Retina (tissue), 1 donor: ENCODE measurements at regions not wholly inside any gene's neighbourhood (a gene's known extent, or its start where the extent isn't known, plus 50 kb on each side); places are given as distances from the start of the nearest gene placed in this dataset.
"Not testable (repeated sequence)": the region's sequence is repeated elsewhere in the genome, so short reads cannot be mapped to it uniquely, and the experiment has no call there.

Experiments used
- DNase-seq: peaks from one replicate; pipeline ENCODE4 v3.0.0-alpha.2; 2016

DNA sequence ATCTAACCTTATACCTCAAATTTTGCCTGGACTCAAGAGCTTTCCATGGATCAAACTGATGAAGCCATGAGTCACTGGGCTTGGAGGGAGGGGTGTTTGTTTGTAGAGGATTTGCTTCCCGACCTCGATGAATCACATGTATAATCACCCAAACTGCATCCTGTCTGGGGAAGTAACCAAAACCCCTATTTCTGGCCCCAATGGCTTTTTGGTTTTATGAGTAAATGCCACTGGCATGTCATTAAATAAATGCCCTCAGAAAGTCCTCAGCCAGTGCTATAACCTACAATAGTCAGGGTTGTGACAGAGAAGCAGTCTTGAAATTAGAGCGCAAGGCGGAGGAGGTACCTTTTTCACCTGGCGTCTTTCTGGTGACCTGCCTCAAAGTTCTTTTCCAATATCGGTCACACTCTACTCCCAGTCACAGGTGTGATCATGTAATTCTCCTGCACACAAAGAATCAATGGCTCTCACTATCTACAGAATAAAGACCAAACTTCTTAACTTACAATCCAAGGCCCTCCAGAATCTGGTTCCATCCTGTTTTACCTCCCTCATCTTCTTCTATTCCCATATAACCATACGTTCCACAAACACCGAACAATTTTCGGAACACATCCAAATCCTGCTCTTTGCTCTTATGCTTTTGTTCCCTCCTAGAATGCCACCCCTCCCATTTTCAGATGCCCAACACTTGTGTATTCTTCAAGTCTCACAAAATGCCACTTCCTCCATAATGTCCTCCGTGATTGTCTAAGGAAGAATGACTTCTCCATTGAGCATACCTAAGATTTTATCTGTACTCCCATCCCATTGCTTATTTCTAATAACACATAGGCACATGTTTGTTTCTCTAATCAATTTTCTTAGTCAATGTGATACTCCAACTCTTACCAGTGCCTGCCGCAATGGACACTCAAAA, 81.3 kb upstream of the BLID start:
- no peak for DNase-seq

DNA sequence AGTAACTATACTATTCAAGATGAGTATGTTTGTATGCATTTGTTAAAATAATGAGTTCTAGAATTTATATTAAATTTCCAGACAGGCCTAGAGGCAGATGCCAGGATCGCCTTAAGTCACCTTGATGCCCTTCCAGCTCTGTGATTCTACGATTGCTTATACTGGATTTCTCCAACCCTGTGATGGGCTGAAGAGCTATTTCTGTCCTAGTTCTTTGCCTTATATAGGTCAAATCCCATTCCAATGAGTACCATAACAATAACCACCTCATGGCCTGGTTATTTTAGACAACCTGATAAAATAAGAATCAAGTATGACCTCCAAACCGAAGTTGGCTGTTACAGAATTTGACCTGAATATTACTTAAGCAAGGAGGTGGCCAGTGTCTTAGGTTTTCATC, 79.8 kb upstream of the BLID start:
- DNase-seq = no peak

DNA sequence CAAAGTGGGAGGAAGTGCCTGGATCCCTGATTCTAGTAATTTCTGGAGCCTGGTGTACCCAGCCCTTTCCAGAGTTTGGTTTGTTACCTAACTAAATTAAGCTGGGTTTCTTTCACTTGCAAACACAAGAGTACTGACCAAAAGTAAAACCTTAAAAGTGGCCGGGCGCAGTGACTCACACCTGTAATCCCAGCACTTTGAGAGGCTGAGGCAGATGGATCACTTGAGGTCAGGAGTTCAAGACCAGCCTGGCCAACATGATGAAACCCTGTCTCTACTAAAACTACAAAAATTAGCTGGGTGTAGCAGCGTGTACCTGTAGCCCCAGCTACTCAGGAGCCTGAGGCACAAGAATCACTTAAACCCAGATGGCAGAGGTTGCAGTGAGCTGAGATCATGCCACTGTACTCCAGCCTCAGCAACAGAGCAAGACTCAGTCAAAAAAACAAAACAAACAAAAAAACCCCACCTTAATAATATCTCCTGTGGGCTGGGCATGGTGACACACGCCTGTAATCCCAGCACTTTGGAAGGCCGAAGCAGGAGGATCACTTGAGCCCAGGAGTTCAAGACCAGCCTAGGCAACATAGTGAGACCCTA, 78.0 kb upstream of the BLID start:
- DNase-seq = not testable (repeated sequence)

DNA sequence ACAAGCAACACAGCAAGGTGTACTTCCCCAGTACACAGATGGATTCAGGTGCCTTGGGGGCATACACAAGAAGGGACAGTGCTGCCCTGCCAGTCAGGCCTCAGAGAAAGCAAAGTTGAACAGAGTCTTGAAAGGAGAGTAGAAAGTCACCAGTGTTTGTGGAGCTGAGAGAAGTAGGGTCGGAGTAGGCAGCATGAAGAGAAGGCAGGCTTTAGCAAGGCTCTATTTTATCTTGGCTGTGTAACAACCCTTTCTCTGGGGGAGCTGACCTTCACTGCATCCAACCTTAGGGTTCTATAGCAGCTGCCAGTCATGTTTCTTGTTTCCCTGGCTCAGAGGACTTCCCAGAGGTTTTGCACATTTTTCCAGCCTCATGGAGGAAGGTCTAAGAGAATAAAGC, 77.4 kb upstream of the BLID start:
- no peak for DNase-seq

DNA sequence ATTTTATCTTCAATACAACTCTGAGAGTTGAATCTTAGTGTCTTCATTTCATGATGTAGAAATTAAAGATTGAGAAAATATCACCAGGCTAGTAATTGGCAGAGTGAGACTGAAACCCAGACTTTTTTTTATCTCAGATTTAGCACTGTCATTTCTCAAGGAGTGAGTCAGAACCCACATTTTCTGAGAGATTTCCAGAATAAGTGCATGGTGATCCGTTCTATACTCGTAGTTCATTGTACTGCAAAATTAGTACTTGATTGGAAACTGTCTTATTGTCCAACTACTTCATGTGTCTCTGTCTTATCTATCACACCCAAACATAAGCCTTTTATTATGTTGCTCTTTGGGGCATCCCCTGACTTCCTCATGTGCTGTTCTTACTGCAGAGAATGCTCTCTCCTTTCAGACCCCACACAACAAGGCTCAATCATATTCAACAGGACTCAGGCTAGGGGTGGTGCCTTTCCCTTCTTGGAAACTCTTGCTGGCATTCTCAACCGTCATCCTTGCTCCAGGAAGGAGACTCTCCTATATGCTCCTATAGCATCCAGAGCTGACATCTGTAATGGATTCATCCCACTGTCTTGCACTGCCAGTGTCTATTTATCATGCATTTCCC, 76.7 kb upstream of the BLID start:
- no peak for DNase-seq

DNA sequence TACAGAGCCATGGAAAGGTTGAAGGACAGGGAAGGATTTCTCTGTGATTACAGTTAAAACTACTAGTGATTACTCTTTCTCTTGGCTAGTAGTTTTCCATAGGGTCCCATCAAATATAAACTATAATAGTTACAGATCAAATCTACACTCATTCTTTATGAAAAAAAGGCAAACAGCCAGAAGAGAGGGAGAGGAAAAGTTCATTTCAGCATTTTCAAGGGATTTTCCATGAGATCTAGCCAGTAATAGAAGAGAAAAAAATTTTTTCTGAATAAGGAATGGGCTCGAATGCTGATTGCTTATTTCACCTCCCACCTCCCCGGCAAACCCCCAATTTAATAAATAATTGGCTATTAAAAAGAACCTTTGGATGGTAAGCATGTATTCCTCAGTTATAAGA, 74.8 kb upstream of the BLID start:
- DNase-seq = no peak

DNA sequence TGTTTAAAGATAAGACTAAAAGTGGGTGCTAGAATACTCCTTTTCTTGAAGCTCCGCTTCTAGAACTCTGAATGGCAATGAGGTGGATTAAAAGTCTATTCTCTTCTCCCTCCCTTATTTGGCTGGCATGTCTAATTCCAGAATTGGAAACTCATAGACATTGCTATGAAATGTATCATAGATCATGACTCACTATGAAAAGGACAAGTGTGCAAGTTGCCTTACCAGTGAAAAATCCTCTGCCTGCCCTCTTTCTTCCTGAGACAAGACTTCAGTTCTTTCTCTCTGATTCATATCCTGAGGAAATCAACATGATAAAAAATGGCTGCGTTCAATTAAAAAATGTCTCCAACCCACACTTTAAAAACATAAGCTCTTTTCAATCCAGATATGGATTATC, 73.2 kb upstream of the BLID start:
- no peak for DNase-seq

DNA sequence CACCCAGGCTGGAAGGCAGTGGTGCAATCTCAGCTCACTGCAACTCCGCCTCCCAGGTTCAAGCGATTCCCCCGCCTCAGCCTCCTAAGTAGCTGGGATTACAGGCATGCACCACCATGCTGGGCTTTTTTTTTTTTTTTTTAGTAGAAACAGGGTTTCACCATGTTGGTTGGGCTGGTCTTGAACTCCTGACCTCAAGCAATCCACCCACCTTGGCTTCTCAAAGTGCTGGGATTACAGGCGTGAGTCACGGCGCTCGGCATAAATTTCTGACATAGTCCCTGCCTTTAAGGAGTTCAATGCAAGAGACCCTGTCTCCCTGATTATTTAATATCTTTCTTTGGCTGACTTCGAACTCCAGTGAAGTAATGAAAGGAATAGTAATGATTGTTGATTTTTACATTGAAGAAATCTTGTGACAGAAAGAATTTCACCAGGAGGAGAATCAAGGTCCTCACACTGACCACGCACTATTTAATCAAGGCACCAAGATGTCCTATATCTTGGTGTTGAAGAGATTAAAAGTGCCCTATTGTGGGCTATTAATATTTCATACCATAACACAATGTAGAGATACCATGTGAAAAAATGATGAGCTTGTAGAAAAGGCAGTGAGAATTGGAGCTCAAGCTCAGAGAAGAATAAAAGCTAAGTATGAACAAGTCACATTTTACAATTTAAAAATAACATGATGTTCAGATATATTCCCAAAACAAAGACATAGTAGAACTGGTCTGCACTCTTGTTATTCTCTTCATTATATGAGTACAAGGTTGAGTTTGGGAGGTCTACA, 71.6 kb upstream of the BLID start:
- no peak for DNase-seq

DNA sequence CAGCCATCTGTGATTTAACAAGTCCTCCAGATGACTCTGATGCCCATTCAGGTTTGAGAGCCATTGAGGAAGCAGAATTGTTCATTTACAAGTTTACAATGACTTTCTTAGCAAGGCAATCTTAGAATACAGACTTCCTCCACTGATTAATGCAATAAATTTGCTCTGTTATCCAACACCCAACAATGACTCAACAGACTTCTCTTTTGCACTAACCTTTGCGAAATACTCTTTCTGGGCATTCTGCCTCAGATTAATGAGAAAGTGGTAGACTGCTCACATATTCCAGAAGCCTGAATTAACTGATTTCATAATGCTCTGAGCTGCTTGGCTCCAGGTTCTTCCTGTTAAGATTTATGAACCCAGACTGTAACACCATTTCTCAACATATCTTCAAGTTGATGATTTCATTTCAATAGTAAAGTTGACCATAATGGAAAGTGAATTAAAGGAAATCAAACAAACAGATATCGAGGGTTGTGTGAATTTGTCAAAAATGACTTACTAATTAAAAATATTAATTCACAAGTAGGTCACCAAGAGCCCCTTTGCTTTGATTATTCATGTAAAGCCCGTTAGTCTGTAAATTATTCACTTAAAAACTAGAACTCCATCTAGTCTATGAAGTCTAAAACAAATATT, 70.5 kb upstream of the BLID start:
- no peak for DNase-seq

DNA sequence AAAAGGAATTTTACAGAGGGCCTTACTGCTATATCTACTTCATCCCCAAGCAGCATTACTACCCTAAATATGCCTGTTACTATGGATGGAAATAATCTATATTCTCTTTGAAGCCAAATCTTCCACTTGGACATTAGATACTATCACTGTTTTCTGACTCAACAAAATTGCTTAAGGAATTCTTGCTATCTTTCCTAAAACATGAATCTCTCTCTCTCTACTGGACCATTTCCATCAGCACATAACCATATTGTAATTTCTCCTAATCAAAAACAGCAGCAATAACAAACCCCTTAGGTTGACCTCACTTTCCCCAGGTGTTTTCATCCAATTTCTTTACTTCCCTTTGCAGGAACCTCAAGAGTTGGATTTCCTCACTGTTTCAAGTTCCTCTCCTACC, 67.9 kb upstream of the BLID start:
- no peak for DNase-seq

DNA sequence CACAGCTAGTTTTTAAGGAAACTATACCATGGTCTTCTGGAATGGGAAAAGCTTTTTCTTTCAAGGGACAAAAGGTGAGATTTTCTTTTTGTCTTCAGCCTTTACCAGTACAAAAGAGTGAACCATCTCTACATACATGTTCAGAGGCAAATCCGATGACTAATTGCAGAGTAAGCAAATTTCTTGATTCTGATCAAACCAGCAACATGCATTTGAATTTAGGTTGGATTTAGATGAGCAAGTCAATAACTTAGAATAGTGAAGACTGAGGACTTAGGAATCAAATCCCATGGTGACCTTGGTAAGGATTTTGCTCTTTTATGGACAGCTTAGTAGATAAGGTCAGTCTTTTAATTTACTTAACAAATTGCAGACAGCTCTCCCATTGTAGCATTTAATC, 65.9 kb upstream of the BLID start:
- DNase-seq = no peak

DNA sequence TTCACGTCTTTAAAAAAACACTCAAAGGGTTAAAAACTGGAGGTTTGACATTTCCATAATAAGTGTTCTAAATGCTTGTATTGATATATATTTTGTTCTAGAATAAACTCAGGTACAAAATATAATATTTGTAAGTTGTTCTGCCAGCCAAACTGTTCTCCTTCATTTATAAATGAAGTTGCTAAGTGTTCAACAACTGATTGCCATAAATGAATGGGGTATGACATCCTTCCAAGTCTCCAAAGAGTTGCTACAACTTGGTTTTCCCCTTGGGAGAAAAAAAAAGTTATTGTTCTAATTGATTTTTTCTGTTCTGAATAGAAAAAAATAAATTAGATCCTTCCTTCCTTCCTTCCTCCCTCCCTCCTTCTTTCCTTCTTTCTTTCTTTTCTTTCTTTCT, 65.4 kb upstream of the BLID start:
- no peak for DNase-seq

DNA sequence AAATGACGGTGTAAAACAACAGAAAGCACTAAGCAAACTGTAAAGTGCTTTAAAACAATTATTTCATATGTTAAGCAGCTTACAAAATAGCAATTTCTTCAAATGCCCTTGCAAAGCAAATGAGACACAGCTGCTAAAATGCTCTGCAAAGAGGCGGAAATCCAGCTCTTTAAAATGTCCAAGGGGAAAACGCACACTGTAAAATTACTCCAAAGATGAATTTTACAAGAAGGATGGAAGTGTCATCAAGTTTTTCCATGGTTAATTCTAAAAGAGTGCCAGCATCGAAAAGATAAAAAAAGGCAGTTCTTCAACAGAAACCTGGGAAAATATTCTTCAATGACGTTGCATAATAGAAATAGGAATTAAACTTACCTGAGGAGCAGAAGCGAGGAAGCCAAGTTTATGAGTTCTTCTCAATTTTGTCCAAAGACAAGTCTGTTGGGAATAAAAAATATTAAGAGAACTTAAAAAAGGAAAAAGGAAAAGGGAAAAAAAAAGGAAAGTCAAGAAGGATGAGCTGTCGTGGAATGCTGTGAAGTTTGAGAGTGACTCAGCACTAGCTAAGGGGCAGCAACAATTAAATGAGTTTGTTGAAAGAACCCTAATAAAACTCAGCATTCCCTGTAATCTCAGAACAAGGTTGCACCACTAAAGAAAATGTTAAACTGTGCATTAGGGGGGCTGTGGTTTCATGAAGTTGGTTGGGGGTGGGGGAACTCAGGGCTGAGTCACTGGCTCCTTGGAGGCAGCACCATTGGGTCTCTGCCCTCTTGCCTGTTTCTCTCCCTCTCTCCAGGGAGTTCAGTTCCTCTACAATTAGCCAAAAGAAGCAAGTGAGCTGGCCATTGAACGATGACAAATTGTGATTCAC, 64.2 kb upstream of the BLID start:
- no peak for DNase-seq

DNA sequence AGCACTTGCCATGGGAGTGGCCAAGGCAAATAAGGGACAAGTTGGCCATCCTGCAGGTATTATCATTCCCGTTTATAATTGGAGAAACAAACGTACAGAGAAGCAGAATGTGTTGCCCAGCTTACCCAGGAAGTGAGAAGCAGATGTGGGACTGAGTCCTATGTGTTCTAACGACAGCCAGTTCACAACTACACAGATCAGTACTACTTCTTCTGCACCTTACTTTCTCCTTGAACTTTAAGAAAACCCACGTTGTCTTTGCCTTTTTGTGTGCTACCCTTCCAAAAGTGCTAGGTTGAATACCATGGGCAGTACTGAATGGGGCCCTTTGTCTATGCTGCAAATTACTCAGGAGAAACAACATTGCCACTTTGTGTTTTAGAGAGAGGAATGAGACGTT, 62.8 kb upstream of the BLID start:
- DNase-seq = no peak

DNA sequence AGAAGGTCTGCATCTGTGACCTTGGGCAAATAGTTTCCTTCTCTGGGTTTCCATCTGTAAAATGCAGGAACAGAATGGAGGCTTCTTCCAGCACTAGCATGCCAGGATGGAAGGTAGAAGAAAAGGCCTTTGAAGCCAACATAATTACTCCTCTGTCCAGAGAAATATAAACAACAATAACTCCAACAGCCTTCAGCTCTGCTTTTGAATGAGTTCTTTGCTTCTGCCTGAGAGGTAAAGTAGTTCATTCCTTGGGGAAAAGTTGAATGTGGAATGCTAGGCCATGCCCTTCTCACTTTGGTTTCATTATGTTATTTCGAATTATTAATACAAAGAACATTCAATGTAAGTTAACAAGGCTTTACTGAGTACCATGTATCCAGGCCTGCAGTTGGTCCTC, 61.2 kb upstream of the BLID start:
- no peak for DNase-seq

DNA sequence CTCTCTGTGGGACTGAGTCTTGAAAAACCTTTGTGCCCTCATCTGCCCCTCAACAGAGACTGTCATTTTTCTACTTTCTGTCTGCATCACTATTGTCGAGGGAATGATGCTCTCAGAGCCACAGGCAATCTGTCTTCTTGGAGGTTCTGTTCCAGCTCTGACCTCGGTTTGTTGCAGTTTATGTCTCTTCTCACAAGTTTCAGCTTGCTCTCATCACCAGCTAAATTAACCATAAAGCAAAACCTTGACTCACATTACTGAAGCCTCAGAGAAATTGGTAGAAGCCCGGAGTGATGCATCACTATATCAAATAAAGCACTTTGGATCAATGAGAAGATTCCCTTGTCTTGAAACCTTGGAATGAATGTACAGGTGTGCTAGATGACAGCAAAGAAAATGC, 60.6 kb upstream of the BLID start:
- no peak for DNase-seq

DNA sequence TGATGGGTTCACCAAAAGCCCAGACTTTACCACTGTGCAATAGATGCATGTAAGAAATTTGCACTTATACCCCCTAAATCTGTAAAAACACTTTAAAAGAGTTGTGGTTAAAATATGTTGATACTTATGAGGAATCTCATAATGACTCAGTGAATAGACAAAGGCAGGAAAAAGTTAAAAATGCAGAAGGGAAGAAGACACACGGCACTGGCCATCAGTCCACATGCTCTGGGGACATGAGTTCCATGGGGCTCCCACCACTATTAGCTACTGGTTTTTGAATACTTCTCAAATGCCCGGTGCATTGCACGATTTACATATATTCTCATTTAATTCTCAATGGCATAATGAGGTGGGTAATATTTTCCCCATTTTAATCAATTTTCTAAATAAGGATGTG, 59.3 kb upstream of the BLID start:
- no peak for DNase-seq

DNA sequence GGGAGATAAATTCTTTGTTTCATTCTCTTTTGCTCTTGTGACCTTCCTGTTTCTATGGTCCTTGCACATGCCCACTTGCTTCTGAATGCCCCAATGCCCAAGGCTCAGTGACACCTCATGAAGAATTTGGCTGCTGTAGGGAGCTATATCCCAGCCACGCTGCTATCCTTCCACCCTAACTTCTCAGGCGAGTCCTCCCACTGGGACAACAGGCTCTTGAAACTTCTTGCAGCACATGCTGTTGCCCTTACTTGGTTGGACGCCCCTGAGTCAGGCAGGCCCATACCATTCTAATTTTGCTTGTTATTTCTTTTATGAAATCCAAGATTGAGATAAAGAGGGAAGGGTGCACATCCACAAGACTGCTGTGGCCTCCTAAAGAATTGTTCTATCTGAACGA, 57.6 kb upstream of the BLID start:
- no peak for DNase-seq

DNA sequence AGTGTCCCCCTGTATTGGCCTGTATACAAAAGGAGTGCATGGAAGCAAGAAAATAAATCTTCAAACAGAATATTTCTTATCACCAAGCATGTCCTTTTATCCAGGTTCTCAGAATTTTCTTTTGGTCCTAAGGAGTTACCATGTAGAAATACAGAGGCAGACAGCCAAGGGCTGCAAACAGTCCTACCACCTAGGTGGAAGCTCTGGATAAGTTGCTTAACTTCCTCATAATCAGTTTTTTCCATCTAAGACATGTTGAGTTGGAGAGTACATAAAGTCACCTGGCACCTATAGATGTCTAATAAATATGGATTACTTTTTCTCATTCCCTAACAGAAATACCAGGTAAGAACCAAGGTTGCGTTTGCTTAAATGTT, 57.0 kb upstream of the BLID start:
- no peak for DNase-seq

DNA sequence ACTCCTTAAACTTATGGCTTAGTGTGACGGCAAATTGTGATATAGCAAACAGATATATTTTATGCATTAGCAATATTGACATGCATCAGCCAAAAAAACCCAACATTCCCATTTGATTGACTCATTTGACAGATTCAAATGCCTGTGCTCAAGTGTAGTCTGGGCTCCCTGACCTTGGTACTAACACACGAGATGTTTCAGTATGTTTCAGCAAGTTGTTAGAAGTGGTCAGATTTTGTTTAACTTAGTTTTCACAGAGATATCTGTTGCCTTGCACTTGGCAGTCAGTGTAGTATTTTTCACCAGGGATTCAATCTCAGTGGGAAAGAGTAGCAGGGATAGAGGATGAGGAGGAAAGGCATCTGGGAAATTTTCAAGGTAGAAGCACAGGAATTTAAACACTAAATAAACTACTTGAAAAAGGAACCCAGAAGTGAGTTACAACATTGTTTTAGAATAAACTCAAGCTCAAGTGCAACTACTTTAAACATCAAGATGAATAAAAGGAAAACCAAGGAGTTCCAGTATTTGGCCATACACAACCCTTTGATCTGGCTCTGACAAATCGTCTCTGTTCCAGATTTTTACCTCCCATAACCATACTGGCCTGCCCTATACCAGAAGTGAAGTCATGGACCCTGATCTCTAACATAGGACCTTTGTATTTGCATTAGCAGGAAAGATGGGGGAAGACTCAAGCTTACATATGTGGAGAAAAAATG, 56.5 kb upstream of the BLID start:
- DNase-seq = no peak

DNA sequence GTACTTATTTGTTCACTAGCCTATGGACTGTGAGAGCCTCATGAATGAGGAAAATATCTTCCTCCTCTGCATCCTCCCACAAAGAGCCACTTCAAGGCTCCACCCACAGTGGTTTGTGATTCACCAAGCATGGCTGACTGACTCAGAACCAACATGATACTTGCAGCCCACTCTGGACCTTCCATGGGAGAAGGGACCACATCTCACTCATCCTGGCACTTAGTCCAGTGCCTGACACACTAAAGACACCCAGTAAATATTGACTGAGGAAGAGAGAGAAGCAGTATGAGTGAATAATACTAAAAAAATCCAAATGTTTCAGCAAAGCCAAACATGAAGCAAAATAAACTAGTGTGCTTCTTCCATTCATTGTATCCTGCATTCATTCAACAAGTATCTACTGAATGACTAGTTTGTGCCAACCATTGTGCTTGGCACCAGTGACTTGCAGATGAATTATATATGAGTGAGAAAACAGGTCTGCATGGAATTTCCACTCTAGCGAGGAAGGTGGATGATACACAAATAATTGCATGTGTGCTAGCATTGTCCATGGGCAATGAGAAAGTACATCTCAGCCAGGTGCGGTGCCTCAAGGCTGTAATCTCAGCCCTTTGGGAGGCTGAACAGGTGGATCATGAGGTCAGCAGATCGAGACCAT, 54.9 kb upstream of the BLID start:
- DNase-seq = no peak
